ENCODE measurements at regions not wholly inside any gene's neighbourhood (a gene's known extent, or its start where the extent isn't known, plus 50 kb on each side); places are given as distances from the start of the nearest gene placed in this dataset.
"Not testable (repeated sequence)": the region's sequence is repeated elsewhere in the genome, so short reads cannot be mapped to it uniquely, and the experiment has no call there.

- DNase-seq (ENCODE audit: insufficient read length) (no peak), FAIRE-seq (no peak)
- TF ChIP-seq POLR2AphosphoS5 (IDR thresholded peaks at IDR 0.05; ENCODE audit: low read depth, low read length): no peak
- no peak for TF ChIP-seq TAF1 (IDR thresholded peaks at IDR 0.05; ENCODE audit: borderline replicate concordance, low read depth, low read length)
- TF ChIP-seq POLR2A (IDR thresholded peaks at IDR 0.05; ENCODE audit: low read depth, low read length): no peak
Observed at GRCh38 chr12:131622422-131622955, 88.4 kb upstream of the SFSWAP start.

- DNase-seq (ENCODE audit: insufficient read length): not testable (repeated sequence)
- peak; percentile 83 for FAIRE-seq
Observed at GRCh38 chr12:131623404-131624368, 87.2 kb upstream of the SFSWAP start.

GRCh38 chr12:131624369-131624739, 86.5 kb upstream of the SFSWAP start:
- FAIRE-seq; DNase-seq (ENCODE audit: insufficient read length): not testable (repeated sequence)

GRCh38 chr12:131624756-131625501, 86.0 kb upstream of the SFSWAP start:
- FAIRE-seq; DNase-seq (ENCODE audit: insufficient read length): not testable (repeated sequence)

- not testable (repeated sequence) for FAIRE-seq; DNase-seq (ENCODE audit: insufficient read length)
Observed at GRCh38 chr12:131625966-131626722, 84.7 kb upstream of the SFSWAP start.

GRCh38 chr12:131627151-131628022, 83.5 kb upstream of the SFSWAP start:
- not testable (repeated sequence) for DNase-seq (ENCODE audit: insufficient read length)

GRCh38 chr12:131628023-131628740, 82.7 kb upstream of the SFSWAP start:
- FAIRE-seq (no peak), DNase-seq (ENCODE audit: insufficient read length) (no peak)
- TF ChIP-seq TAF1 (IDR thresholded peaks at IDR 0.05; ENCODE audit: borderline replicate concordance, low read depth, low read length) (no peak), POLR2AphosphoS5 (IDR thresholded peaks at IDR 0.05; ENCODE audit: low read depth, low read length) (no peak), POLR2A (IDR thresholded peaks at IDR 0.05; ENCODE audit: low read depth, low read length) (no peak)

More at GRCh38 chr12:131627151-131628022, 83.5 kb upstream of the SFSWAP start:
- peak; percentile 86 for FAIRE-seq

GRCh38 chr12:131628766-131629448, 82.0 kb upstream of the SFSWAP start:
- no peak for DNase-seq (ENCODE audit: insufficient read length)
- no peak for FAIRE-seq
- no peak for TF ChIP-seq TAF1 (IDR thresholded peaks at IDR 0.05; ENCODE audit: borderline replicate concordance, low read depth, low read length)
- TF ChIP-seq POLR2AphosphoS5 (IDR thresholded peaks at IDR 0.05; ENCODE audit: low read depth, low read length): no peak
- TF ChIP-seq POLR2A (IDR thresholded peaks at IDR 0.05; ENCODE audit: low read depth, low read length): no peak

- DNase-seq (ENCODE audit: insufficient read length): no peak
- FAIRE-seq: no peak
- TF ChIP-seq TAF1 (IDR thresholded peaks at IDR 0.05; ENCODE audit: borderline replicate concordance, low read depth, low read length) (no peak), POLR2A (IDR thresholded peaks at IDR 0.05; ENCODE audit: low read depth, low read length) (no peak), POLR2AphosphoS5 (IDR thresholded peaks at IDR 0.05; ENCODE audit: low read depth, low read length) (no peak)
Observed at GRCh38 chr12:131631230-131631629, 79.7 kb upstream of the SFSWAP start.

GRCh38 chr12:131631889-131632651, 78.8 kb upstream of the SFSWAP start:
- FAIRE-seq; DNase-seq (ENCODE audit: insufficient read length): not testable (repeated sequence)

GRCh38 chr12:131632652-131633023, 78.3 kb upstream of the SFSWAP start:
- FAIRE-seq; DNase-seq (ENCODE audit: insufficient read length): not testable (repeated sequence)

- FAIRE-seq: not testable (repeated sequence)
Observed at GRCh38 chr12:131633610-131634009, 77.3 kb upstream of the SFSWAP start.

More at GRCh38 chr12:131633610-131634009, 77.3 kb upstream of the SFSWAP start:
- DNase-seq (ENCODE audit: insufficient read length): not testable (repeated sequence)

Data from GM12892 (cell line).